ENCODE measurements at regions not wholly inside any gene's neighbourhood (a gene's known extent, or its start where the extent isn't known, plus 50 kb on each side); places are given as distances from the start of the nearest gene placed in this dataset.

DNA sequence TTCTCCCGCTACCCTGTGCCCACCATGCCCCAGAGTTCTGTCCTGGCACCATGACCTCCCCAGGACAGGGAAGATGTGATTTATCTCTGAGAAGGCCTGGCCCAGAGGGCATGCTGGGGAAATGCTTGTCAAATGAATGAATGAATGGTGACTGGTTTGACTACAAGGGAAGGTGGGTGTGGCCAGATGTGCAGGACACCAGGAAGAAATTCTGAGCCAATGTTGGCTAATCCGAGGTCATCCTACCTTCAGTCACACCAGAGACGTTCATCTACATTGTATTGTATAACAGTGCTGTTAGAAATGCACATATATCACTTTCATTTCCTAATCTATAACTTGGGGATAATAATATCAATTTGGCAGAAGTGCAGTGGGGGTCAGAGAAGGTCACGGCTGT lies 138.4 kb downstream of the FAM43A start:
- no peak for DNase-seq (ENCODE audit: low read depth)
- TF ChIP-seq, protein P1, sequence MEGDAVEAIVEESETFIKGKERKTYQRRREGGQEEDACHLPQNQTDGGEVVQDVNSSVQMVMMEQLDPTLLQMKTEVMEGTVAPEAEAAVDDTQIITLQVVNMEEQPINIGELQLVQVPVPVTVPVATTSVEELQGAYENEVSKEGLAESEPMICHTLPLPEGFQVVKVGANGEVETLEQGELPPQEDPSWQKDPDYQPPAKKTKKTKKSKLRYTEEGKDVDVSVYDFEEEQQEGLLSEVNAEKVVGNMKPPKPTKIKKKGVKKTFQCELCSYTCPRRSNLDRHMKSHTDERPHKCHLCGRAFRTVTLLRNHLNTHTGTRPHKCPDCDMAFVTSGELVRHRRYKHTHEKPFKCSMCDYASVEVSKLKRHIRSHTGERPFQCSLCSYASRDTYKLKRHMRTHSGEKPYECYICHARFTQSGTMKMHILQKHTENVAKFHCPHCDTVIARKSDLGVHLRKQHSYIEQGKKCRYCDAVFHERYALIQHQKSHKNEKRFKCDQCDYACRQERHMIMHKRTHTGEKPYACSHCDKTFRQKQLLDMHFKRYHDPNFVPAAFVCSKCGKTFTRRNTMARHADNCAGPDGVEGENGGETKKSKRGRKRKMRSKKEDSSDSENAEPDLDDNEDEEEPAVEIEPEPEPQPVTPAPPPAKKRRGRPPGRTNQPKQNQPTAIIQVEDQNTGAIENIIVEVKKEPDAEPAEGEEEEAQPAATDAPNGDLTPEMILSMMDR (IDR thresholded peaks at IDR 0.05; ENCODE audit: insufficient read depth, low read depth, low read length, missing control alignments), result no peak
- no peak overlapping the region for H3K4me3 ChIP-seq (ENCODE audit: low read depth, low read length)

DNA sequence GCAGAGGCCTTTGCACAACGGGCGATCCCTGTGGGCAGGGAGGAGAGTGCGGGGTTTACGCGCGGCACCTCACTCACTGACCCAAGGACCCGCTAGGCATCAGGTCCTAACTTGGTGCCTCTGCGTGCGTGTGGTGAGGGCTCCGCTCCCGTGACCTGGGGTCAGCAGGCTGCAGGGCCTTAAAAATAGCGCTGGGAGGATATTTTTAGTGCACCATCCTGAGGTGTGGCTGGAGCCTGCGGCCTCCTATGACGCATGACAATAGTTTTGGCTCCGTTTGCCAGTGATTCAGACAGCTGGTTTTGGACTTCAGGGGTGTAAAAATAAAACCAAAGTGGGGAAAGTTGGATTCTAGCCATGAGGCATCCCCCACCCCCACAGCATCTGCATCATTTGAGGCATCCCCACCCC lies 139.0 kb downstream of the FAM43A start:
- TF ChIP-seq, protein P1 (IDR thresholded peaks at IDR 0.05; ENCODE audit: insufficient read depth, low read depth, low read length, missing control alignments), result no peak
- no peak for DNase-seq (ENCODE audit: low read depth)
- no peak overlapping the region for H3K4me3 ChIP-seq (ENCODE audit: low read depth, low read length)

DNA sequence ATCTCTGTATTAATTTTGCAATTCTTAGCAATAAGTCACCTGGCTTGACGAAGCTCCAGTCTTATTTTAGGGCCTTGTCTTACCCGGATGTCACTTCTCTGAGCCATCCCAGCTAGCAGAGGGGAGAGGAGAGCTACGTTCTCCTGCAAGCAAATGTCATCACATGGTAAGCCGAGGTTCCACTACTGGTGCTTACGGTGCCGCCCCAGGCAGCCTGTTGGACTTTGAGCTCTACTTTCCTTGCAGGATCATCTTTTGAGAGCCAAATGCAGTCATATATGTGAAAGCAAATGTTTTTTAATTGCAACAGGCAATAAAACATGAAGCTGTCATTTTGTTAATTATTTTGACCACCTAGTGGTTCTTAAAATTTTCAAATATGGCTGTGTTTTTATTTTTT lies 140.9 kb downstream of the FAM43A start:
- TF ChIP-seq, protein P1 (IDR thresholded peaks at IDR 0.05; ENCODE audit: insufficient read depth, low read depth, low read length, missing control alignments), result no peak
- DNase-seq (ENCODE audit: low read depth), result no peak
- H3K4me3 ChIP-seq (ENCODE audit: low read depth, low read length), result no peak overlapping the region

DNA sequence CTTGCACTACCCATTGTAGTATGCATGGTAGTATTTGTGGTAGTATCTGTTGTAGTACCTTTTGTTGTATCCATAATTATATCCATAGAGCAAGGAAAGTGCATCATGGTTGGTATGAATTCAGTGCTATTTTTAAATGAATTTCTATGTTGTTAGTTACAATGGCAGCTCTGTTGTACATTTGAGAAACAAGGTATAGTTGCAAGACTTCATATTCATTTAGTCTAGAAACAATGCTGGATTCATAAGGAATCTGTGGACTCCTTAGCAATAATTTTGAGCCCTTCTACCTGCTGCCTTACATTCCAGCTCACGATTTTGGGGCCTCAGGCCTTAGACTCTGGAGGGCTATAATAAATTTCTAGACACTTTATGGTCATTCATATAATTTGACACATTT lies 141.8 kb downstream of the FAM43A start:
- TF ChIP-seq, protein P1 (IDR thresholded peaks at IDR 0.05; ENCODE audit: insufficient read depth, low read depth, low read length, missing control alignments), result no peak
- H3K4me3 ChIP-seq (ENCODE audit: low read depth, low read length), result no peak overlapping the region
- DNase-seq (ENCODE audit: low read depth), result no peak

DNA sequence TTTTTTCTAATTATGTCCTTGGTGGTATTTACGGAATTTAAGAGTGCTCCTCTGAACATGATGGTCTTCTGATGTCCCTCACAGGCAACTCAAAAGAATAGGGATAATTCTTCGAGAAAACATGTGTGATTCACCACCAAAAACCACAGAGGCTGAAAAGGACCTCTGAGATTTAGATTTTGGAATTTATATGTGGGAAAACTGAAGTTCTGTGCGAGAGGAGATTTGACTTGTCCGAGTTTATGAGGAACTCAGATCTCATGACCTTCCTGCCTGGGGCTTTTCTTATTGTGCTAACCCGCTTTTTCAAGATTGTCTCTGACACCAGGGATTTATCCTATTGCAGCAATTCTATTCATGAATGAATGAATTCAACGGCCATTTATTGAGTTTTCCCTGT lies 142.4 kb downstream of the FAM43A start:
- DNase-seq (ENCODE audit: low read depth), result no peak
- no peak overlapping the region for H3K4me3 ChIP-seq (ENCODE audit: low read depth, low read length)
- TF ChIP-seq, protein P1 (IDR thresholded peaks at IDR 0.05; ENCODE audit: insufficient read depth, low read depth, low read length, missing control alignments), result no peak

DNA sequence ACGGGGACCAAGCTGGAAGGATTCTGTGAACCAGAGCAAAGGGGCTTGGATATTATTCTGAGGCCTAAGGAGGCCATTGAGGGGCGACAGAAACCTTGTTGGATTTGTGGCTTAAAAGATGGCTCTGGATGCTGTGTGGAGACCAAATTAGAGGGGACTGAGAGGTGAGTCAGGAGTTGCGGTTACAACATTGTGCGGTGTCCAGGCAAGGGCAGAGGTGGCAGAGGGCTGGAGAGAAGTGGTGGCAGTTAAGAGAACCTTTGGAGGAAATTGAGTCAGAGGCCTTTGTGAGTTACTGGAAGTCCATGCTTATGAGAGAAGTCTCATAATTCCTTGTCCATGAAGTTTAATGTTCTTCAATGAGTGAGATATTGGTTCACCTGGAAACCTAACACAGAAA lies 143.2 kb downstream of the FAM43A start:
- TF ChIP-seq, protein P1 (IDR thresholded peaks at IDR 0.05; ENCODE audit: insufficient read depth, low read depth, low read length, missing control alignments), result no peak
- no peak for DNase-seq (ENCODE audit: low read depth)
- no peak overlapping the region for H3K4me3 ChIP-seq (ENCODE audit: low read depth, low read length)

DNA sequence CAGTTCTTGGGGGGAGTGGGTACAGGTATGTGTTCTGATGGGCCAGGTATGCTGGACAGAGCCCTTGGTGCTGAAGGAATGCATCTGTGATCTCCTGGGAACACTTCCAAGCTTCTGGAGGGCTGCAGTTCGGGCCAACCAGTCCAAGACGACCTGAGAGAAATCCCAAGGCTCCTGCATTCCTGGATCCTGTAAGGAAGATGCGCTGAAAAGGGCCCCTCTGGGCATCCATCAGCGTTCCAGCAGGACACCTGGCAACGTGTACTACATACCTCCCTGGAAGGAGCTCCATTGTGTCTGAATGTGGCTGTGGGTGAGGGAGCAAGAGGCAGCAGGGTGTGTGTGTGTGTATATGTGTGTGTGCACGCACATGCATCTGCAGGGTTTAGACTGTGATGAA lies 144.7 kb downstream of the FAM43A start:
- TF ChIP-seq, protein P1 (IDR thresholded peaks at IDR 0.05; ENCODE audit: insufficient read depth, low read depth, low read length, missing control alignments), result no peak
- no peak for DNase-seq (ENCODE audit: low read depth)
- no peak overlapping the region for H3K4me3 ChIP-seq (ENCODE audit: low read depth, low read length)
